Sigmoid colon (tissue), 4 donors: ENCODE measurements at regions not wholly inside any gene's neighbourhood (a gene's known extent, or its start where the extent isn't known, plus 50 kb on each side); places are given as distances from the start of the nearest gene placed in this dataset.

Experiments
- CTCF ChIP-seq, 4 experiments: fragments of 450-650 bp in 3 of 4; fragments of 200-600 bp in 1 of 4; IDR thresholded peaks; one replicate each; pipeline ENCODE4 v1.5.1; 2016 to 2019; ENCODE audit warnings: antibody characterized with exemption in 4 of 4, mild to moderate bottlenecking in 3 of 4, moderate library complexity in 2 of 4
- EP300 ChIP-seq, 4 donors: sonication (generic); formaldehyde crosslinking; IDR thresholded peaks; one replicate each; pipeline ENCODE4 v1.6.1; 2017; ENCODE audit warnings: antibody characterized with exemption in 4 of 4

GRCh38 chr3:161586556-161587235 lies 90.1 kb downstream of the OTOL1 start:
- no peak for TF ChIP-seq CTCF (IDR thresholded peaks at IDR 0.05)
- TF ChIP-seq EP300 (IDR thresholded peaks at IDR 0.05): no peak
